ENCODE measurements at regions not wholly inside any gene's neighbourhood (a gene's known extent, or its start where the extent isn't known, plus 50 kb on each side); places are given as distances from the start of the nearest gene placed in this dataset.

GRCh38 chr5:106321242-106321641, 1349.5 kb downstream of the EFNA5 start:
- no peak for DNase-seq (ENCODE audit: low spot score)
- H3K27ac Mint-ChIP-seq (ENCODE audit: unreplicated experiment): no peak overlapping the region
- no peaks in the 10 kb centered on the region for H3K4me1 Mint-ChIP-seq (ENCODE audit: unreplicated experiment)
- no peak for TF ChIP-seq CTCF (IDR thresholded peaks at IDR 0.05; ENCODE audit: unreplicated experiment)
- H3K36me3 Mint-ChIP-seq (ENCODE audit: low read depth, unreplicated experiment): no peaks in the 10 kb centered on the region
- no peaks in the 10 kb centered on the region for H3K27me3 Mint-ChIP-seq (ENCODE audit: unreplicated experiment)
- H3K9me3 Mint-ChIP-seq (ENCODE audit: unreplicated experiment): no peaks in the 10 kb centered on the region
- H3K4me3 Mint-ChIP-seq (ENCODE audit: unreplicated experiment): no peak overlapping the region

GRCh38 chr5:106314221-106314824, 1356.4 kb downstream of the EFNA5 start:
- Mint-ChIP-seq H3K9me3 (ENCODE audit: unreplicated experiment) (no peaks in the 10 kb centered on the region), H3K27me3 (ENCODE audit: unreplicated experiment) (no peaks in the 10 kb centered on the region), H3K36me3 (ENCODE audit: low read depth, unreplicated experiment) (no peaks in the 10 kb centered on the region), H3K4me3 (ENCODE audit: unreplicated experiment) (no peak overlapping the region), H3K27ac (ENCODE audit: unreplicated experiment) (no peak overlapping the region), H3K4me1 (ENCODE audit: unreplicated experiment) (no peaks in the 10 kb centered on the region)
- DNase-seq (ENCODE audit: low spot score): no peak
- TF ChIP-seq CTCF (IDR thresholded peaks at IDR 0.05; ENCODE audit: unreplicated experiment): no peak

GRCh38 chr5:106312360-106312759, 1358.4 kb downstream of the EFNA5 start:
- Mint-ChIP-seq H3K4me3 (ENCODE audit: unreplicated experiment) (no peak overlapping the region), H3K9me3 (ENCODE audit: unreplicated experiment) (no peaks in the 10 kb centered on the region), H3K4me1 (ENCODE audit: unreplicated experiment) (no peaks in the 10 kb centered on the region), H3K36me3 (ENCODE audit: low read depth, unreplicated experiment) (no peaks in the 10 kb centered on the region), H3K27ac (ENCODE audit: unreplicated experiment) (no peak overlapping the region), H3K27me3 (ENCODE audit: unreplicated experiment) (no peaks in the 10 kb centered on the region)
- no peak for TF ChIP-seq CTCF (IDR thresholded peaks at IDR 0.05; ENCODE audit: unreplicated experiment)
- DNase-seq (ENCODE audit: low spot score): no peak

GRCh38 chr5:106311230-106311915, 1359.4 kb downstream of the EFNA5 start:
- H3K27ac Mint-ChIP-seq (ENCODE audit: unreplicated experiment): no peak overlapping the region
- H3K27me3 Mint-ChIP-seq (ENCODE audit: unreplicated experiment): no peaks in the 10 kb centered on the region
- TF ChIP-seq CTCF (IDR thresholded peaks at IDR 0.05; ENCODE audit: unreplicated experiment): no peak

GRCh38 chr5:106307265-106307664, 1363.5 kb downstream of the EFNA5 start:
- Mint-ChIP-seq H3K4me1 (ENCODE audit: unreplicated experiment) (no peaks in the 10 kb centered on the region), H3K27ac (ENCODE audit: unreplicated experiment) (no peak overlapping the region), H3K9me3 (ENCODE audit: unreplicated experiment) (no peaks in the 10 kb centered on the region), H3K36me3 (ENCODE audit: low read depth, unreplicated experiment) (no peaks in the 10 kb centered on the region), H3K27me3 (ENCODE audit: unreplicated experiment) (no peaks in the 10 kb centered on the region), H3K4me3 (ENCODE audit: unreplicated experiment) (no peak overlapping the region)
- no peak for DNase-seq (ENCODE audit: low spot score)
- TF ChIP-seq CTCF (IDR thresholded peaks at IDR 0.05; ENCODE audit: unreplicated experiment): no peak

More at GRCh38 chr5:106311230-106311915, 1359.4 kb downstream of the EFNA5 start:
- Mint-ChIP-seq H3K9me3 (ENCODE audit: unreplicated experiment) (no peaks in the 10 kb centered on the region), H3K4me1 (ENCODE audit: unreplicated experiment) (no peaks in the 10 kb centered on the region), H3K4me3 (ENCODE audit: unreplicated experiment) (no peak overlapping the region), H3K36me3 (ENCODE audit: low read depth, unreplicated experiment) (no peaks in the 10 kb centered on the region)
- no peak for DNase-seq (ENCODE audit: low spot score)

All from endothelial cell (in vitro differentiated cells).